GM12864 (cell line): ENCODE measurements at regions not wholly inside any gene's neighbourhood (a gene's known extent, or its start where the extent isn't known, plus 50 kb on each side); places are given as distances from the start of the nearest gene placed in this dataset.

Source experiments
- DNase-seq: peaks from one replicate; pipeline ENCODE4 v3.0.0-alpha.2; 2011; ENCODE audit warnings: low read depth
- H3K4me3 ChIP-seq: 2 replicates; pipeline ENCODE4 v1.5.1; 2011; ENCODE audit warnings: mild to moderate bottlenecking, low read depth, low read length, control low read depth
- CTCF ChIP-seq: IDR thresholded peaks from 2 replicates; pipeline ENCODE4 v1.5.1; 2011; ENCODE audit warnings: low read depth, mild to moderate bottlenecking, moderate library complexity, low read length, control low read depth, inconsistent platforms; ENCODE audit errors: missing control alignments

DNA sequence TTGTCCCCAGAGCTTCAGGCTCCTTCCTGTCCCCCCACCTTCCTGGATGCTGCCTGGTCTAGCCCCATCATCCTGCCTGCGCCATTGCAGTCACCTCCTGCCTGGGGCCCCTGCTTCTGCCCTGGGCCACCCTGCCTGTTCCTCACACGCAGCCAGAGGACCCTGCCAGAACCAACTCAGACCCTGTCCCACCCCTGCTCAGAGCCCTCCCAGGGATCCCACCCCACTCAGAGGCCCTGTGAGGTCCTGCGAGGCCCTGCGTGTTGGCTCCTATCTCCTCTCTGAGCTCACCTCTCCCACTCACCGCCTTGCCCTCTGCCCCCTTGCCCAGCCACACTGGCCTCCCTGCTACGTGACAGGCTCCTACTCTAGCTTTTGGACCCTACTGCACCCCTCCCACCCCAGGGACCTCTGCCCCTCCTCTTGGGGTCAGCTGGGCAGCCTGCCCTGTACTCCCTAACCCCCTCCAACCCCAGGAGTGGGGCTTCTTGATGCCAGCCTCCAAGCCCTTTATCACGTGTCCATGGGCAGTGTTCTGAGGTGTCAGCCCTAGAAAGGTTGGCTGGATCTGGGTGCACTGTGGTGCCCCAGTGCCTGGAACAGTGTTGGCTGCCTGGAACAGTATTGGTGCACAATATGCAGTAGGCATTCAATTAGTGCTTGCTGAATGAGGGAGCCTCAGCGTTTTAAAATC, 68.3 kb downstream of the CEBPB start:
- TF ChIP-seq CTCF: no peak

DNA sequence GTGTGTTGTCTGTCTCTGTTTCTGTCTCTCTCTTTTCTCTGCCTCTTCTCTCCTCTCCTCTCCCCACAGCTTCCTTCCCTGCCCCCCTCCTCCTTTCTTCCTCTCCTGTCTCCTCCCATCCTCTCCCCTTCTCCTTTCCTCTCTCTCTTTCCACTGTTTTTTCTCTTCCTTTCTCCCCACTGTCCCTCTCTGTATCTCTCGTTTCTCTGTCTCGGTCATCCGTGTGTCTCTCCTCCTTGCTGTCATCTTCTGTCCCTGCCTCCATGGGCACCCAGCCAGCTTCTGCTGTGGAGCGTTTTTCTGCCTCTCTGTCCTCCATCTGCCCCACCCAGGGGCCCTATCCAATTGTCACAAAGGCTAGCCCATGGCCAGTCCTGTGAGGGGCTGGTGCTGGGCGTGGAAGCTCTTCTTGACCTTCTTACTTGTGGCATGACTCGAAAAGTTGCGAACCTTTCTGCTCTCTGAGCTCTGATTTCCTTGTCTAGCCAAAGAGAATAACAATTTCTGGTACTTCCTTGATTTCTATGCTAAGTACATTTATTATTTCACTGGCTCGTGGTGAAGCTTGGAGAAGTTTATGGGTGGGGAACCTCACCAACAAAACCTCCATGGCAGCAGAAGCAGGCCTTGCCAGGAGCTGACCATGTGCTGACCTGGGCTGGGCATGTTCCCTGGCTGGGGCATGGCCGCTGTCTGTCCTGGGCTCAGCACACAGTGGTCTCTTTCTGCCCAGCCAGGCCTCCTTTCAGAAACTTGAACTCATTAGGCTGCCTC, 69.3 kb downstream of the CEBPB start:
- DNase-seq: no peak
- TF ChIP-seq CTCF: no peak

More for the DNA sequence above, 68.3 kb downstream of the CEBPB start:
- no peak for DNase-seq
- no peak overlapping the region for H3K4me3 ChIP-seq

DNA sequence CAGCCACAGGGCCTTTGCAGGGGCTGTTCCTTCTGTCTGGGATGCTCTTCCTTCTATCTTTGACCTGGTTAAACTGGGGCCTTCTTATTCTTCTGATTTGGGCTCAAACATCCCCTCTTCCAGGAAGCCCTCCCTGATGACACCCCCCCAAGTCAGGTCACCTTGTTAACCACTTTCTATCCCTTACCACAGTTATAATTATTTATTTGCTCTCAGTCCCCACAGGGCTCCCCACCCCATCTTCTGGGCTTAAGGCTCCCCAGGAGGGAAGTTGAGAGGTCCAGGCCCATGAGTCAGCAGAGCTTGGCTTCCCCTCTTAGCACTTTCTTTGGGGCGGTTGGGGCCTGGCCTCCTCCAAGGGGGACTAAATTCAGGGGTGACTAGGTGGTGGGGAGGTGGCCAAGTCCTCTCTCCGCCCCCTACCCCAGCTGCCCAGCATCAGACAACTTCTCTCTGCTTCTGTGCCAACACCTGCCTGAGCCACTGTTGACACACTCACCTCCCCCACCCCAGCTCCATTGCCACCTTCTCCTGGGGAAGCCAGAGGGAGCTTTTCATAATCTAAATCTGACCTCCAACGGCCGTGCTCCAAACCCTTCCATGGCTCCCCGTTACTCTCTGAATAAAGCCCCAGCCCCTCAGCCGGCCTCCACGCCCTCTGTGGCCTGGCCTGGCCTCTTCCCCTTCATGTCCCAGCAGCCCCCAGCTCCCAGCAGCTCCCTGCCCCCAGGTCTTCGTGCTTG, 70.0 kb downstream of the CEBPB start:
- no peak for DNase-seq
- no peak overlapping the region for H3K4me3 ChIP-seq
- TF ChIP-seq CTCF: no peak

More for the DNA sequence above, 69.3 kb downstream of the CEBPB start:
- H3K4me3 ChIP-seq: no peak overlapping the region

- no peak for TF ChIP-seq CTCF
- H3K4me3 ChIP-seq: no peak overlapping the region
- no peak for DNase-seq
Measured at GRCh38 chr20:50261471-50262212, 71.0 kb downstream of the CEBPB start.

GRCh38 chr20:50263831-50264230, 73.2 kb downstream of the CEBPB start:
- no peak for DNase-seq
- H3K4me3 ChIP-seq: no peak overlapping the region
- no peak for TF ChIP-seq CTCF

DNA sequence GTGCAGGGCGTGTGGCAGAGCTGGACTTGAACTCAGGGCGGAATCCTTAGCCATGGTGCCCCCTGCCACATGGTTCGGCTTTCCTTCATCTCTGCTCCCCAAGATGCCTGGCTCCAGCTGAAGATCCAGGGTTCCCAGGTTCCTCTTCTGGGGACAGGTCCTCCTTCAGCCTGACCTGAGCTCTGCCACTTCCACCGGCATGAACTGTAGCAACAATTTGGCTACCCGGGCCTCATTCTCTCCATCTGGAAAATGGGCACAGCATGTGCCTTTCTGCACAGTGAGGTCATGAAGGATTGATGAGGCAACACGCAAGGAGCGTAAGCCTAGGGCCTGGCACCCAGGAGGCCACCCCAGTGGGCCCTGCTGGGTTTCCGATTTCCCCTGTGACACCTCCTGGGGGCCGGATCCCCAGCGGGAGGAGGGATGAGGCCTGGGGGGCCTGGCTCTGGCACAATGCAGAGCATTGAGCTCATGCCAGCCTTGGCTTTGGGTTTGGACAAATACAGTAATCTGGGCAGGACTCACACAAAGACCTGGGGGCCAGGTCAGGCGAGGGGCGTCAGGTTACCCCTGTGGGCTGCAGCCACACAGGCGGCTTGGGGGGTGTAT, 74.0 kb downstream of the CEBPB start:
- TF ChIP-seq CTCF: no peak
- no peak for DNase-seq
- no peak overlapping the region for H3K4me3 ChIP-seq
